GM12878 (cell line): ENCODE measurements at regions not wholly inside any gene's neighbourhood (a gene's known extent, or its start where the extent isn't known, plus 50 kb on each side); places are given as distances from the start of the nearest gene placed in this dataset.

Experiments
- ATAC-seq: fragments of 200-7000 bp; cut with Tn5 transposase; 3 replicates; pipeline ENCODE4 v1.9.1; 2020; ENCODE audit warnings: mild to moderate bottlenecking, moderate library complexity
- BruUV-seq: library from RNA; stranded (reverse); fragments of 400-500 nt; replicated peaks from 2 replicates; lab custom pipeline; 2021; lab: Mats Ljungman, UMichigan
- CTCF ChIA-PET: fragments of 300-600 bp; sonication (Branson Sonifier 250); formaldehyde crosslinking; extraction: SDS; loops from one replicate; lab custom pipeline; 2021; ENCODE audit warnings: inconsistent platforms; lab: Yijun Ruan, JAX
- POLR2A ChIA-PET: fragments of 350-600 bp; formaldehyde crosslinking; extraction: SDS; loops from one replicate; lab custom pipeline; 2021; ENCODE audit warnings: inconsistent platforms; lab: Charles Lee
- RAD21 ChIA-PET: fragments of 300-600 bp; sonication (Branson Sonifier 250); formaldehyde crosslinking; loops from one replicate; lab custom pipeline; 2023; ENCODE audit warnings: antibody characterized with exemption; ENCODE audit not compliant: unreplicated experiment; lab: Charles Lee
- SMC1A ChIA-PET: fragments of 300-600 bp; sonication (Branson Sonifier 250); formaldehyde crosslinking; loops from one replicate; lab custom pipeline; 2023; ENCODE audit not compliant: unreplicated experiment, uncharacterized antibody; lab: Charles Lee
- DNase-seq: peaks from one replicate; pipeline ENCODE4 v3.0.0-alpha.2; 2011; ENCODE audit warnings: low read depth, low spot score
- FAIRE-seq: peaks from 3 replicates; lab custom pipeline; 2011; peaks lifted over from hg19 to GRCh38; lab: Jason Lieb, UNC
- H2AFZ ChIP-seq: 2 replicates; pipeline ENCODE4 v1.6.0; 2011; ENCODE audit warnings: low read depth, low read length, control low read depth; ENCODE audit not compliant: control insufficient read depth
- H3K27ac ChIP-seq: 2 replicates; pipeline ENCODE4 v1.5.1; 2011; ENCODE audit warnings: control low read depth; ENCODE audit not compliant: control insufficient read depth, insufficient read depth
- H3K27me3 ChIP-seq, 2 experiments: replicated peaks in 1 of 2; 2 replicates each; pipeline versions ENCODE4 v1.6.0 to v1.6.1; 2011; ENCODE audit warnings: low read length in 1 of 2; ENCODE audit not compliant: control insufficient read depth in 2 of 2, insufficient read depth in 2 of 2
- H3K36me3 ChIP-seq, 2 experiments: 2 replicates each; pipeline ENCODE4 v1.5.1; 2011; ENCODE audit warnings: low read length in 1 of 2; ENCODE audit not compliant: control insufficient read depth in 2 of 2, insufficient read depth in 2 of 2
- H3K4me1 ChIP-seq: 2 replicates; pipeline ENCODE4 v1.6.1; 2011; ENCODE audit warnings: mild to moderate bottlenecking, low read length, moderate library complexity, mixed read lengths; ENCODE audit not compliant: control insufficient read depth, insufficient read depth
- H3K4me2 ChIP-seq: 2 replicates; pipeline ENCODE4 v1.6.0; 2011; ENCODE audit warnings: control low read depth; ENCODE audit not compliant: control insufficient read depth, insufficient read depth
- H3K4me3 ChIP-seq: fragments of 200-600 bp; sonication (generic); 2 replicates; pipeline ENCODE4 v1.5.1; 2016
- H3K79me2 ChIP-seq: 2 replicates; pipeline ENCODE4 v1.6.0; 2011; ENCODE audit warnings: low read length; ENCODE audit not compliant: control insufficient read depth, insufficient read depth
- H3K9ac ChIP-seq: 2 replicates; pipeline ENCODE4 v1.8.0; 2011; ENCODE audit warnings: low read length, control low read depth, mixed read lengths; ENCODE audit not compliant: control insufficient read depth, insufficient read depth
- H3K9me3 ChIP-seq: replicated peaks from 3 replicates; pipeline ENCODE4 v1.5.1; 2011; ENCODE audit warnings: mild to moderate bottlenecking, low read length; ENCODE audit not compliant: control insufficient read depth, insufficient read depth
- H4K20me1 ChIP-seq: 2 replicates; pipeline ENCODE4 v1.6.0; 2011; ENCODE audit not compliant: control insufficient read depth, insufficient read depth
- ESRRA ChIP-seq: IDR thresholded peaks from 2 replicates; pipeline ENCODE4 v1.6.1; 2012; ENCODE audit warnings: mild to moderate bottlenecking, low read length, improper control_type of control experiment
- ETV6 ChIP-seq, 2 experiments: fragments of 450-650 bp in 1 of 2; IDR thresholded peaks in 1 of 2; conservative IDR thresholded peaks in 1 of 2; 2 replicates each; pipeline ENCODE4 v1.6.1; 2014; ENCODE audit warnings: antibody characterized with exemption in 1 of 2, borderline replicate concordance in 1 of 2, low read depth in 1 of 2, mild to moderate bottlenecking in 1 of 2, moderate library complexity in 1 of 2
- FOXM1 ChIP-seq: IDR thresholded peaks from 2 replicates; pipeline ENCODE4 v1.6.1; 2012; ENCODE audit warnings: low read depth, mild to moderate bottlenecking, inconsistent platforms, low read length, moderate library complexity
- HCFC1 ChIP-seq: fragments of 150-350 bp; IDR thresholded peaks from 2 replicates; pipeline ENCODE4 v1.6.1; 2014; ENCODE audit warnings: low read length
- NFIC ChIP-seq: IDR thresholded peaks from 2 replicates; pipeline ENCODE4 v1.6.1; 2012; ENCODE audit warnings: low read depth, mild to moderate bottlenecking, inconsistent platforms, low read length, moderate library complexity
- SRF ChIP-seq, 2 experiments: IDR thresholded peaks; 2 replicates each; pipeline ENCODE4 v1.6.1; 2011; ENCODE audit warnings: low read depth in 2 of 2, low read length in 2 of 2, mild to moderate bottlenecking in 1 of 2, moderate library complexity in 1 of 2
- WGBS: methylation state at CpG from one replicate; pipeline ENCODE4 v1.1.6; 2016; ENCODE audit warnings: low lambda C conversion rate; ENCODE audit not compliant: insufficient replicate concordance, insufficient coverage; ENCODE audit errors: missing lambda C conversion rate; 5-methylcytosine and 5-hydroxymethylcytosine counted together
- in situ Hi-C: fragments of 300-500 bp; cut with MboI; formaldehyde crosslinking; loops from 9 replicates; pipeline ENCODE4 v1.14.3; 2018; ENCODE audit warnings: mixed read lengths
- intact Hi-C: fragments of 100-400 bp; cut with micrococcal nuclease; formaldehyde crosslinking; loops from one replicate; pipeline ENCODE4 v1.14.2; 2022; ENCODE audit not compliant: unreplicated experiment
- TF ChIP-seq, protein P1 (sequence below): fragments of 450-650 bp; IDR thresholded peaks from 2 replicates; pipeline ENCODE4 v1.6.1; 2017; ENCODE audit warnings: mild to moderate bottlenecking, moderate library complexity

DNA sequence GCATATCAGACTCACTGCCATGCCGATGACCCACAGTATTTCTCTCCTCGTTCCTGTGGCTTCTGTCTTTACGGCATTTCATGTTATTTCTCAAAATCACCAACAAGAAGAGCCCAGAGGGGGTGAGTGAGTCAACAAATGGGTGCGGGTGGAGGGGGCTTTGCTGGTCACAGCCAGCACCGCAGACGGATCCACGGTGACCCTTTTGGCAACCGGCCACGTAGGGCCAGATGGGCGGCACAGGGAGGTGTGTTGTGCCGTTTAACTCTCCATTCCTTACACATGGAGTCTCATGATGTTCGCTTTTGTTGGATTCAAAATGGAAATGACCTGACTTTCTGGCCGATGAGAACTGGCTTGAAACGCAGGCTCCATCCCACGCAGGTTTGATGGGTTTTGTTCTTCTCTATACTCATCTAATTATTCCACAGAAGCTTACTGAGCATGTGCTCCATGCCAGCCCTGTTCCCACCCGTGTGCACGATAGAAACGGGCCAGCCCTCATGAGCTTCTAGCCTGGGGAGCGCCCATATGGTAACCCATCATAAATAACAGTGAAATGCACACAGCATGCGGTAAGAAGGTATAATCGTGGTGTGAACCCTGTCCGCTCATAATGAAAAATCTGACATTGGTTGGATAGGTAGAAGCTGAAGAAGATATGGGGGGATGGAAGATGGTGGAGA, 319.9 kb downstream of the BRD1 start:
- Histone ChIP-seq H3K36me3 (0 out of 4 replicates have a peak, but pooled peaks cover 0 to 1% of the 10 kb centered on the region in 2 experiments), H3K9ac (no peak overlapping the region), H4K20me1 (no peaks in the 10 kb centered on the region), H3K27ac (no peak overlapping the region), H3K79me2 (no peaks in the 10 kb centered on the region), H3K9me3 (peaks cover 4% of the 10 kb centered on the region; the same call in 2 of the 3 replicates), H2AFZ (no peak overlapping the region), H3K27me3 (no peaks in the 10 kb centered on the region), H3K4me1 (peaks cover 12% of the 10 kb centered on the region), H3K4me3 (no peak overlapping the region), H3K4me2 (no peak overlapping the region)
- ChIA-PET RAD21 (no interaction called here), POLR2A (no interaction called here), SMC1A (no interaction called here), CTCF (no interaction called here)
- in situ Hi-C loops, result no loop called here
- BruUV-seq, result no TSS peak
- WGBS, result 72% methylated on average over 22 of the region's 22 CpGs
- intact Hi-C loops, result no loop called here
- no peak for FAIRE-seq
- no peak for TF ChIP-seq HCFC1
- TF ChIP-seq SRF (IDR thresholded peaks at IDR 0.05; ENCODE audit: low read depth in 2 of 2, low read length in 2 of 2), result no peak
- no peak for TF ChIP-seq NFIC
- TF ChIP-seq, protein P1, sequence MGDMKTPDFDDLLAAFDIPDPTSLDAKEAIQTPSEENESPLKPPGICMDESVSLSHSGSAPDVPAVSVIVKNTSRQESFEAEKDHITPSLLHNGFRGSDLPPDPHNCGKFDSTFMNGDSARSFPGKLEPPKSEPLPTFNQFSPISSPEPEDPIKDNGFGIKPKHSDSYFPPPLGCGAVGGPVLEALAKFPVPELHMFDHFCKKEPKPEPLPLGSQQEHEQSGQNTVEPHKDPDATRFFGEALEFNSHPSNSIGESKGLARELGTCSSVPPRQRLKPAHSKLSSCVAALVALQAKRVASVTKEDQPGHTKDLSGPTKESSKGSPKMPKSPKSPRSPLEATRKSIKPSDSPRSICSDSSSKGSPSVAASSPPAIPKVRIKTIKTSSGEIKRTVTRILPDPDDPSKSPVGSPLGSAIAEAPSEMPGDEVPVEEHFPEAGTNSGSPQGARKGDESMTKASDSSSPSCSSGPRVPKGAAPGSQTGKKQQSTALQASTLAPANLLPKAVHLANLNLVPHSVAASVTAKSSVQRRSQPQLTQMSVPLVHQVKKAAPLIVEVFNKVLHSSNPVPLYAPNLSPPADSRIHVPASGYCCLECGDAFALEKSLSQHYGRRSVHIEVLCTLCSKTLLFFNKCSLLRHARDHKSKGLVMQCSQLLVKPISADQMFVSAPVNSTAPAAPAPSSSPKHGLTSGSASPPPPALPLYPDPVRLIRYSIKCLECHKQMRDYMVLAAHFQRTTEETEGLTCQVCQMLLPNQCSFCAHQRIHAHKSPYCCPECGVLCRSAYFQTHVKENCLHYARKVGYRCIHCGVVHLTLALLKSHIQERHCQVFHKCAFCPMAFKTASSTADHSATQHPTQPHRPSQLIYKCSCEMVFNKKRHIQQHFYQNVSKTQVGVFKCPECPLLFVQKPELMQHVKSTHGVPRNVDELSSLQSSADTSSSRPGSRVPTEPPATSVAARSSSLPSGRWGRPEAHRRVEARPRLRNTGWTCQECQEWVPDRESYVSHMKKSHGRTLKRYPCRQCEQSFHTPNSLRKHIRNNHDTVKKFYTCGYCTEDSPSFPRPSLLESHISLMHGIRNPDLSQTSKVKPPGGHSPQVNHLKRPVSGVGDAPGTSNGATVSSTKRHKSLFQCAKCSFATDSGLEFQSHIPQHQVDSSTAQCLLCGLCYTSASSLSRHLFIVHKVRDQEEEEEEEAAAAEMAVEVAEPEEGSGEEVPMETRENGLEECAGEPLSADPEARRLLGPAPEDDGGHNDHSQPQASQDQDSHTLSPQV, result no peak
- no peak for TF ChIP-seq ETV6 (conservative IDR thresholded peaks at IDR 0.05 in 1 of 2, IDR thresholded peaks at IDR 0.05 in 1 of 2; ENCODE audit: borderline replicate concordance in 1 of 2, low read depth in 1 of 2)
- no peak for TF ChIP-seq ESRRA
- no peak for TF ChIP-seq FOXM1
- ATAC-seq, result no peak
- DNase-seq, result no peak
